HCT116 (cell line): ENCODE measurements at regions not wholly inside any gene's neighbourhood (a gene's known extent, or its start where the extent isn't known, plus 50 kb on each side); places are given as distances from the start of the nearest gene placed in this dataset.

Source experiments
- ATAC-seq: fragments of 200-7000 bp; cut with Tn5 transposase; 2 replicates; pipeline ENCODE4 v1.9.1; 2020; ENCODE audit warnings: mild to moderate bottlenecking, moderate library complexity
- BruUV-seq: library from RNA; stranded (reverse); fragments of 400-500 nt; replicated peaks from 2 replicates; lab custom pipeline; 2021; lab: Mats Ljungman, UMichigan
- CTCF ChIA-PET: fragments of 300-600 bp; sonication (Branson Sonifier 250); formaldehyde crosslinking; loops from one replicate; lab custom pipeline; 2021; ENCODE audit warnings: antibody characterized with exemption; lab: Charles Lee
- POLR2A ChIA-PET: fragments of 300-600, 350-600 bp; sonication (Branson Sonifier 250); formaldehyde crosslinking; loops from one replicate; lab custom pipeline; 2021; ENCODE audit warnings: antibody characterized with exemption; lab: Charles Lee
- RAD21 ChIA-PET, 2 experiments: fragments of 300-600 bp; sonication (Branson Sonifier 250); formaldehyde crosslinking; loops; one replicate each; lab custom pipeline; 2023; ENCODE audit warnings: low total read pairs in 2 of 2; ENCODE audit not compliant: uncharacterized antibody in 2 of 2, unreplicated experiment in 2 of 2, low non-redundant PET in 1 of 2; lab: Charles Lee
- DNase-seq: peaks from one replicate; pipeline ENCODE4 v3.0.0-alpha.2; 2010; ENCODE audit warnings: low read depth, low spot score
- H2AFZ ChIP-seq: fragments of 200-600 bp; shearing (Covaris generic), sonication (generic); 2 replicates; pipeline ENCODE4 v1.6.1; 2017; ENCODE audit warnings: low read depth, mixed run types, mixed read lengths, antibody characterized with exemption, low read length; ENCODE audit not compliant: poor library complexity, severe bottlenecking
- H3K27ac ChIP-seq: 2 replicates; pipeline ENCODE4 v1.5.1; 2012; ENCODE audit warnings: low read depth, low read length
- H3K27me3 ChIP-seq: fragments of 200-600 bp; sonication (generic); 2 replicates; pipeline ENCODE4 v1.6.1; 2016; ENCODE audit warnings: mixed run types, low read length, mixed read lengths; ENCODE audit not compliant: insufficient read depth
- H3K36me3 ChIP-seq, 2 experiments: fragments of 200-500 bp in 1 of 2; fragments of 200-600 bp in 1 of 2; sonication (Bioruptor generic) in 1 of 2; sonication (generic) in 1 of 2; 2 replicates each; pipeline versions ENCODE4 v1.5.1 to v1.6.1; 2014 to 2016; ENCODE audit warnings: low read length in 2 of 2, inconsistent platforms in 1 of 2, mixed read lengths in 1 of 2, mixed run types in 1 of 2; ENCODE audit not compliant: insufficient read depth in 2 of 2, control insufficient read depth in 1 of 2
- H3K4me1 ChIP-seq, 2 experiments: fragments of 200-600 bp in 1 of 2; sonication (generic) in 1 of 2; 2 replicates each; pipeline versions ENCODE4 v1.5.1 to v1.6.1; 2012 to 2017; ENCODE audit warnings: low read length in 2 of 2, inconsistent platforms in 1 of 2, mild to moderate bottlenecking in 1 of 2, mixed read lengths in 1 of 2, mixed run types in 1 of 2, moderate library complexity in 1 of 2; ENCODE audit not compliant: insufficient read depth in 2 of 2, control insufficient read depth in 1 of 2
- H3K4me2 ChIP-seq: fragments of 200-600 bp; sonication (generic); 2 replicates; pipeline ENCODE4 v1.6.1; 2017; ENCODE audit warnings: mixed run types, low read length, mixed read lengths
- H3K4me3 ChIP-seq, 2 experiments: fragments of 200-600 bp in 1 of 2; sonication (generic) in 1 of 2; replicated peaks in 1 of 2; 2 replicates each; pipeline ENCODE4 v1.5.1; 2011 to 2016; ENCODE audit warnings: low read length in 2 of 2, control low read depth in 1 of 2, low read depth in 1 of 2, mild to moderate bottlenecking in 1 of 2, mixed read lengths in 1 of 2, mixed run types in 1 of 2
- H3K79me2 ChIP-seq: fragments of 200-600 bp; sonication (generic); 2 replicates; pipeline ENCODE4 v1.6.1; 2017; ENCODE audit warnings: mild to moderate bottlenecking, mixed run types, low read length, moderate library complexity, mixed read lengths; ENCODE audit not compliant: insufficient read depth
- H3K9ac ChIP-seq: fragments of 200-600 bp; sonication (generic); 2 replicates; pipeline ENCODE4 v1.6.1; 2016; ENCODE audit warnings: low read length, mixed read lengths
- H3K9me2 ChIP-seq: fragments of 200-600 bp; sonication (generic), shearing (Covaris generic); 2 replicates; pipeline ENCODE4 v1.6.1; 2017; ENCODE audit warnings: mixed run types, mild to moderate bottlenecking, moderate library complexity; ENCODE audit not compliant: insufficient read depth
- H3K9me3 ChIP-seq, 2 experiments: fragments of 200-500 bp in 1 of 2; fragments of 200-600 bp in 1 of 2; sonication (Bioruptor generic) in 1 of 2; sonication (generic) in 1 of 2; 2 replicates each; pipeline ENCODE4 v1.6.1; 2014 to 2017; ENCODE audit warnings: low read length in 2 of 2, mixed read lengths in 2 of 2, inconsistent platforms in 1 of 2, low read depth in 1 of 2, mild to moderate bottlenecking in 1 of 2, mixed run types in 1 of 2, moderate library complexity in 1 of 2; ENCODE audit not compliant: control insufficient read depth in 1 of 2, insufficient read depth in 1 of 2
- H4K20me1 ChIP-seq: fragments of 200-600 bp; sonication (generic), shearing (Covaris generic); 2 replicates; pipeline ENCODE4 v1.6.1; 2017; ENCODE audit warnings: mixed run types, mild to moderate bottlenecking, moderate library complexity; ENCODE audit not compliant: insufficient read depth
- ATF3 ChIP-seq: IDR thresholded peaks from 2 replicates; pipeline ENCODE4 v1.6.1; 2012
- CBX3 ChIP-seq: IDR thresholded peaks from 2 replicates; pipeline ENCODE4 v1.6.1; 2012; ENCODE audit warnings: low read depth
- EZH2 ChIP-seq: fragments of 200-600 bp; sonication (generic); IDR thresholded peaks from 2 replicates; pipeline ENCODE4 v1.6.1; 2017; ENCODE audit warnings: antibody characterized with exemption, mixed run types
- REST ChIP-seq: IDR thresholded peaks from 2 replicates; pipeline ENCODE4 v1.6.1; 2012; ENCODE audit warnings: low read depth
- SP1 ChIP-seq: IDR thresholded peaks from 2 replicates; pipeline ENCODE4 v1.6.1; 2012; ENCODE audit warnings: low read depth
- TCF7L2 ChIP-seq: IDR thresholded peaks from 2 replicates; pipeline ENCODE4 v1.7.0; 2011; ENCODE audit warnings: borderline replicate concordance, inconsistent platforms; ENCODE audit not compliant: insufficient read depth, insufficient read length; ENCODE audit errors: extremely low read depth
- YY1 ChIP-seq: IDR thresholded peaks from 2 replicates; pipeline ENCODE4 v1.6.1; 2011; ENCODE audit warnings: low read length, low read depth, moderate library complexity, mild to moderate bottlenecking; ENCODE audit not compliant: insufficient replicate concordance; ENCODE audit errors: extremely low read depth
- ZBTB33 ChIP-seq: IDR thresholded peaks from 2 replicates; pipeline ENCODE4 v1.6.1; 2011; ENCODE audit warnings: mild to moderate bottlenecking, low read length, moderate library complexity; ENCODE audit not compliant: insufficient replicate concordance; ENCODE audit errors: extremely low read depth
- ZNF274 ChIP-seq: fragments of 200-500 bp; sonication (Bioruptor generic); IDR thresholded peaks from 2 replicates; pipeline ENCODE4 v1.6.1; 2014; ENCODE audit warnings: mild to moderate bottlenecking, low read depth, low read length, inconsistent platforms
- intact Hi-C: fragments of 100-400 bp; cut with micrococcal nuclease; formaldehyde crosslinking; loops from 2 replicates; pipeline ENCODE4 v1.10.0; 2022

GRCh38 chr7:69190763-69191162 lies 407.5 kb upstream of the AUTS2 start:
- H2AFZ ChIP-seq: no peak overlapping the region
- H3K9me2 ChIP-seq: no peaks in the 10 kb centered on the region
- ChIA-PET CTCF (no interaction called here), POLR2A (no interaction called here), RAD21 (no interaction called here)
- no peaks in the 10 kb centered on the region for H3K36me3 ChIP-seq
- H3K27me3 ChIP-seq: no peaks in the 10 kb centered on the region
- DNase-seq (no peak), ATAC-seq (no peak)
- H3K79me2 ChIP-seq: no peaks in the 10 kb centered on the region
- H3K4me3 ChIP-seq: no peak overlapping the region
- no TSS peak for BruUV-seq
- H3K9me3 ChIP-seq: peaks cover 12 to 16% of the 10 kb centered on the region in 2 experiments; a peak in 2 of 4 replicates
- H3K4me1 ChIP-seq: no peaks in the 10 kb centered on the region
- no peak overlapping the region for H3K9ac ChIP-seq
- H4K20me1 ChIP-seq: no peaks in the 10 kb centered on the region
- no peak overlapping the region for H3K27ac ChIP-seq
- intact Hi-C loops: no loop called here
- H3K4me2 ChIP-seq: no peak overlapping the region
- TF ChIP-seq EZH2 (no peak), ZBTB33 (no peak), ZNF274 (no peak), SP1 (no peak), YY1 (no peak), CBX3 (no peak), TCF7L2 (no peak), REST (no peak), ATF3 (no peak)
